OCI-LY7 (cell line): ENCODE measurements at regions not wholly inside any gene's neighbourhood (a gene's known extent, or its start where the extent isn't known, plus 50 kb on each side); places are given as distances from the start of the nearest gene placed in this dataset.

Experiments
- EZH2phosphoT487 ChIP-seq: fragments of 200-600 bp; sonication (generic); IDR thresholded peaks from 2 replicates; pipeline ENCODE4 v1.6.1; 2018; ENCODE audit warnings: low read depth, borderline replicate concordance, mild to moderate bottlenecking, mixed run types, antibody characterized with exemption, low read length, moderate library complexity, mixed read lengths
- TF ChIP-seq, protein P1 (sequence below): fragments of 200-600 bp; sonication (generic); conservative IDR thresholded peaks from 2 replicates; pipeline ENCODE4 v1.5.1; 2014; ENCODE audit warnings: mild to moderate bottlenecking, antibody characterized with exemption, low read length, moderate library complexity, mixed read lengths

DNA sequence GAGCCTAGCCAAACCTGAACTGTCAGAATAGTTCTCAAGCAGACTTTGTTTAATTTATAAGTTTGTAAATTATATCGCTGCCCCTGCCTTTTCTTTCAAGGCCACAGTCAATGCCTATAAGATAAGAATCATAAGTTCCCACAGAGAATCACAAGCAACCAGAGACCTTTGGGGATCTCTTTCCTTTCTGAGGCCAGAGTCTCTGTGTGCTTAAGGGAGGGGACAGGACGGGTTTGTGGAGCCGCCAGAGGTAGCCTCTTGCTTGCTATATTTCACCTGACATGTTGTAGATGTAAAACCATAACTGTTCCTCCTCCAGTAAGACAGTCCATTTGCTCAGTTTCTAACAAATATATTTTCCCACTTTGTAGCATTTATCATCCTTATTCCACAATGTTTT is 458.8 kb downstream of the RFC3 start:
- TF ChIP-seq, protein P1, sequence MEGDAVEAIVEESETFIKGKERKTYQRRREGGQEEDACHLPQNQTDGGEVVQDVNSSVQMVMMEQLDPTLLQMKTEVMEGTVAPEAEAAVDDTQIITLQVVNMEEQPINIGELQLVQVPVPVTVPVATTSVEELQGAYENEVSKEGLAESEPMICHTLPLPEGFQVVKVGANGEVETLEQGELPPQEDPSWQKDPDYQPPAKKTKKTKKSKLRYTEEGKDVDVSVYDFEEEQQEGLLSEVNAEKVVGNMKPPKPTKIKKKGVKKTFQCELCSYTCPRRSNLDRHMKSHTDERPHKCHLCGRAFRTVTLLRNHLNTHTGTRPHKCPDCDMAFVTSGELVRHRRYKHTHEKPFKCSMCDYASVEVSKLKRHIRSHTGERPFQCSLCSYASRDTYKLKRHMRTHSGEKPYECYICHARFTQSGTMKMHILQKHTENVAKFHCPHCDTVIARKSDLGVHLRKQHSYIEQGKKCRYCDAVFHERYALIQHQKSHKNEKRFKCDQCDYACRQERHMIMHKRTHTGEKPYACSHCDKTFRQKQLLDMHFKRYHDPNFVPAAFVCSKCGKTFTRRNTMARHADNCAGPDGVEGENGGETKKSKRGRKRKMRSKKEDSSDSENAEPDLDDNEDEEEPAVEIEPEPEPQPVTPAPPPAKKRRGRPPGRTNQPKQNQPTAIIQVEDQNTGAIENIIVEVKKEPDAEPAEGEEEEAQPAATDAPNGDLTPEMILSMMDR: no peak
- no peak for TF ChIP-seq EZH2phosphoT487
